GM12872 (cell line): ENCODE measurements at regions not wholly inside any gene's neighbourhood (a gene's known extent, or its start where the extent isn't known, plus 50 kb on each side); places are given as distances from the start of the nearest gene placed in this dataset.

Experiments used
- TF ChIP-seq, protein P1 (sequence below): IDR thresholded peaks from 3 replicates; pipeline ENCODE4 v1.5.1; 2011; ENCODE audit warnings: low read depth, mild to moderate bottlenecking, low read length, moderate library complexity; ENCODE audit not compliant: insufficient read depth

DNA sequence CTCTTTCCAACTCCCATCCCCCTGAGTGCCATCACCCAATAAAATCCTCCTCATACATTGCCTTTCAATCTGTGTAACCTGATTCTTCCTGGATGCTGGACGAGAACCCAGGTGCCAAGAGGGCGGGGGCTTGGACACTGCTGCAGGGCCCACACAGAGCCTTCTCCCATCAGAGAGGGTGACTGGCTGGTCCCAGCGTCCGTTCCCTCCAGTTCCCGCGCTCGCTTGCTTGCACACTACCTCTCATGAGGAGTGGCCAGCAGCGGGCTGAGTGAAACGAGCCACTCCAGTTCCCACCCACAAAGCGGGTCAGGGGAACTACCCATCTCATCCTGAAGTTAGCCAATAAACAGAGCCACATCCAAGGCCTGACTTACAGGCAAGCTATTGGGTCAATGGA, 602.6 kb upstream of the ADAMTS16 start:
- TF ChIP-seq, protein P1, sequence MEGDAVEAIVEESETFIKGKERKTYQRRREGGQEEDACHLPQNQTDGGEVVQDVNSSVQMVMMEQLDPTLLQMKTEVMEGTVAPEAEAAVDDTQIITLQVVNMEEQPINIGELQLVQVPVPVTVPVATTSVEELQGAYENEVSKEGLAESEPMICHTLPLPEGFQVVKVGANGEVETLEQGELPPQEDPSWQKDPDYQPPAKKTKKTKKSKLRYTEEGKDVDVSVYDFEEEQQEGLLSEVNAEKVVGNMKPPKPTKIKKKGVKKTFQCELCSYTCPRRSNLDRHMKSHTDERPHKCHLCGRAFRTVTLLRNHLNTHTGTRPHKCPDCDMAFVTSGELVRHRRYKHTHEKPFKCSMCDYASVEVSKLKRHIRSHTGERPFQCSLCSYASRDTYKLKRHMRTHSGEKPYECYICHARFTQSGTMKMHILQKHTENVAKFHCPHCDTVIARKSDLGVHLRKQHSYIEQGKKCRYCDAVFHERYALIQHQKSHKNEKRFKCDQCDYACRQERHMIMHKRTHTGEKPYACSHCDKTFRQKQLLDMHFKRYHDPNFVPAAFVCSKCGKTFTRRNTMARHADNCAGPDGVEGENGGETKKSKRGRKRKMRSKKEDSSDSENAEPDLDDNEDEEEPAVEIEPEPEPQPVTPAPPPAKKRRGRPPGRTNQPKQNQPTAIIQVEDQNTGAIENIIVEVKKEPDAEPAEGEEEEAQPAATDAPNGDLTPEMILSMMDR: no peak

DNA sequence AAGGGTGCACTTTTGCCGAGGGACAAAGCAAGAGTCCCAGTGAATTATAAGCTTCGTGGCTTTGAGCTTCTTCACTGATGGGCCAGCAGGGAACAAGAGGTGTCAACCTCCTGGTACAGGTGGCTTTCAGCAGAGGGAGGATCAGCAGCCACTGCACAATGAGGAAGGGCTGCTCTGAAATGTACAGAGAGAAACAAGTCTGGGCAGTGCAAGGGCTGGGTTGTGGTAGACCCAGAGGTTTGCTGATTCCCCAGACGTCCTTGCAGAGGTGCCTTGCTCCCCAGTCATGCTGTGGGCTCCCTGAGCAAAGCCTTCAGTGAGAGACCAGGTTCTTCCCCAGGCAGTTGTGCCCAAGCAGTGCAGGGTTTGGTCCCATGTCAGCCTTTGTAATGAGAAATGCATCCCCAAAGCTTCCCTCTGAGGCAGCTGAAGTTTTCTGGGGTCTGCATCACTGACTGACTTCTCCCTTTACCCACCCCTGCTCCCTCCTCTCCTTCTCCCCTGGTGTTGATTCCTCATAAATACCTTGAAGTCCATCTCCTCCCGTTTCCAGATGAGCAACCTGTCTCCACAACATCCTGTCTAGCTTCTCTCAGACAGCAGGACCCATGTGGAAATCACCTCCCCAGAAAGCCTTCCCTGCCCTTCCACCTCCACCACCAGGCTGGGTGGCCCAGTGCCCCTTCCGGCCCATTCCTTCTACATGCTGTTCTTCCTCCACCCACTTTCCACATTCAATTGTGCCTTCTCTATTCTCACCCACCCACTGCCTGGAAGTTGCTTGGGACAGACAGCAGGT, 599.6 kb upstream of the ADAMTS16 start:
- TF ChIP-seq, protein P1: no peak

DNA sequence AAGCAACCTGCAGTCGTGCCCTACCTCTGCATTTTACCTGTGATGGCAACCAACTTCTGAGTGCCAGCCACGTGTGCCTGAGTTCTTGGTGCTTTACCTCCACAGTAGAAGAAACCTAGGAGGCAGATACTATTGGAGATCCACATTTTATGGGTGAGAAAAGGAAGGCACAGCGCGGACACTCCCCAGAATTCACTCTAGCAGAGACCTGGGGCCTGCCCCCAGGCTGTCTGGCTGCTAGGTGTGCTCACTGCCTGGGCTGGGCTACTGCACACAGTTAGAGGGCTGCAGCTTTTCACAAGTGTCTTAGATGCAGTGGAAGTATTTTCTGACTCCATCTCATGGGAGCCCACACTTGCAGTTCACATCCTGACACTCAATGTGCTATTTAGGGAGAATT, 598.8 kb upstream of the ADAMTS16 start:
- TF ChIP-seq, protein P1: no peak

DNA sequence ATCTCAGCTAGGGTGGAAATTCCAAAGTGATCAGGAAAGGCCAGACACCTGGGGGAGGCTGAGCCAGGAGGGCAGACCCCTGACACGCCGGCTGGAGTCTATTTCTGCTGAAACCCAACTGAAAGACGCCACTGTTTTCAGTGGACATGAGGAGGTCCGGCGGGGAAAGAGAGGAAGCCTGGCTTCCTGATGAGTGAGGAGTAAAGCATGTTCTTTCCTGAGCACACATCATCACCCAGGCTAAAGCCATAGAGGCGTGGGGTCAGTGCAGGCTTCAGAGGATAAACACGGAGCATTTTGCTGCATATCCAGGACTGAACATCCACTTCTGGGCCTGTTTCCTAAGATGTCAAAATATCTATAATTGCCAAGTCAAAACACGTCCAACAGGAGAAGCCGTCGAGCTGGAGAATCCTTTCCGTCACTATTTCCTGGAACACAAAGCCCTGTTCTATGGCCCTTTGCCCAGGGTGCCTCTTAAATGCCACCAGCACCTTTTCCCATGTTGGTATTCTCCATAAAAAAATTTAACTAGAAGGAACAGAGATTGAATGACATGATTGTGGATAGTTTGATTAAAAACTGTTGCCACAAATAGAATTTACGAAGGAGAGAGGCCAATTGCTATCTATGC, 597.9 kb upstream of the ADAMTS16 start:
- TF ChIP-seq, protein P1: no peak

DNA sequence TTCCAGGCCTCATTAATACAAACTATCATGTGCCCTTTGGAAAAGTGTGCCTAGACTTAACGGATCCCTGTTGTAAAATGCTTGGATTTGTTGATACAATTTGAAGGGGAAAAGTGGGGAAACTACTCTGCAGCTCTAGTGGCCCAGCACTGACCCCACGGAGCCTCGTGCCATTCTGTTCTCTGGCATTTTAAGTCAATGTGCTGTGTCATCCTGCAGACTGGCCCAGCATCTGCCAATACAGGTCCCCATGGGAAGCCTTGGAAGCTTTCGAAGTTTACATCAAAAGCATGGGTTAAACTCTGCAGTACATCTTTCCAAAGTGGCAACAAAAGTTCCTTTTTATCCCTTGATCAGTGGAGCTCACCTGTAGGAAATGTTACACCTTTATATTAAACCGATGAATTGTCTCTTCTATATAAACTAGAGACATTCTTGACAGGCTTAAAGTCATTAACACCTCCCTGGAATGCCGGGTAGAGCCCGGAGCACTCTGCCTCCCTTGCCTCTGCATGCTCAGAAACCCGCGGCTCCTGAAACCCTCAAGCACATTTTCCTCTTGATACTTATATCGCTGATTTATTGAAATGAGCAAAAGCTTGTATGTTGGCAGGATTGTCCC, 596.0 kb upstream of the ADAMTS16 start:
- TF ChIP-seq, protein P1: no peak

DNA sequence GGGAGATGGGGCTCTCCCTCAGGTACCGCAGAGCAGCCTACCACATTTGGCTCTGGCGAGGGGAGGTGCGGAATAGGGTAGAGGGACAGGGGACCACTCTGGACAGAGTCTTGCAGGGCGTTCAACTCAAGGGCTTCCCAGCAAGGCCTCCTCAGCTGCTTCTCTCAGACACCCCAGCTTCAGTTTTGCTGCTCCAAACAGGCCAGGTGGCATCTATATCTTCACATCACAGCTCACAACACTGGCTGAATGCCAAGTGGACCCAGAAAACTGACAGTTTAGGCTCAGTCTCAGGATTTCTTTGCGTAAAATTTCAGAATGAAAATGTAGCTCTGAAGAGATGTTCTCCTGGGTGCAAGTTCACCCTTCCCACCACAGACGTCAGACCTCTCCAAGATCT, 592.6 kb upstream of the ADAMTS16 start:
- TF ChIP-seq, protein P1: no peak

DNA sequence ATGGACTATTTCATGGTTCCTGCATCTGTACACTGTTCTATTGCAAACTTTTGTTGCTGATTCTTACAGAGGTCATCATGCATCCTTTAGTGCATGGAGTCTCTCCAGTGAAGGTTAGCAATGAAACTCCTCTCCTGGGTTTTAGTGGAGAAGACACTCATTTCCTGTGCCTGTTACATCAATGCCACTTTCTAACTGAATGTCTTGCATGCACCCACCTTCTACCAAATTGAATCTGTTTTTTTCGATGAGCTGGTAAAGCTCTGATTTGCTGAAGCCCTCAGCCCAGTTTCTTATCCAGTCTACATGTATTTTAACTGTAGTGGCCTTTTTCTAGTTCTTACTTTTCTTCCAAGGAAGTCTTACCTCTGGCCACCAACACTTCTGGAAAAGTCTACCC, 591.8 kb upstream of the ADAMTS16 start:
- TF ChIP-seq, protein P1: no peak
